GM12865 (cell line): ENCODE measurements at regions not wholly inside any gene's neighbourhood (a gene's known extent, or its start where the extent isn't known, plus 50 kb on each side); places are given as distances from the start of the nearest gene placed in this dataset.

Experiments
- DNase-seq: peaks from one replicate; pipeline ENCODE4 v3.0.0; 2010; ENCODE audit warnings: low read depth
- H3K4me3 ChIP-seq: 2 replicates; pipeline ENCODE4 v1.5.1; 2011; ENCODE audit warnings: mild to moderate bottlenecking, low read depth, low read length, control low read depth
- TF ChIP-seq, protein P1 (sequence below): IDR thresholded peaks from 2 replicates; pipeline ENCODE4 v1.5.1; 2011; ENCODE audit warnings: low read length, control low read depth, low read depth, inconsistent platforms; ENCODE audit not compliant: insufficient read depth; ENCODE audit errors: missing control alignments

GRCh38 chr5:118441034-118441433 is 547.3 kb downstream of the DTWD2 start:
- DNase-seq = no peak
- no peak overlapping the region for H3K4me3 ChIP-seq
- TF ChIP-seq, protein P1, sequence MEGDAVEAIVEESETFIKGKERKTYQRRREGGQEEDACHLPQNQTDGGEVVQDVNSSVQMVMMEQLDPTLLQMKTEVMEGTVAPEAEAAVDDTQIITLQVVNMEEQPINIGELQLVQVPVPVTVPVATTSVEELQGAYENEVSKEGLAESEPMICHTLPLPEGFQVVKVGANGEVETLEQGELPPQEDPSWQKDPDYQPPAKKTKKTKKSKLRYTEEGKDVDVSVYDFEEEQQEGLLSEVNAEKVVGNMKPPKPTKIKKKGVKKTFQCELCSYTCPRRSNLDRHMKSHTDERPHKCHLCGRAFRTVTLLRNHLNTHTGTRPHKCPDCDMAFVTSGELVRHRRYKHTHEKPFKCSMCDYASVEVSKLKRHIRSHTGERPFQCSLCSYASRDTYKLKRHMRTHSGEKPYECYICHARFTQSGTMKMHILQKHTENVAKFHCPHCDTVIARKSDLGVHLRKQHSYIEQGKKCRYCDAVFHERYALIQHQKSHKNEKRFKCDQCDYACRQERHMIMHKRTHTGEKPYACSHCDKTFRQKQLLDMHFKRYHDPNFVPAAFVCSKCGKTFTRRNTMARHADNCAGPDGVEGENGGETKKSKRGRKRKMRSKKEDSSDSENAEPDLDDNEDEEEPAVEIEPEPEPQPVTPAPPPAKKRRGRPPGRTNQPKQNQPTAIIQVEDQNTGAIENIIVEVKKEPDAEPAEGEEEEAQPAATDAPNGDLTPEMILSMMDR = no peak

- H3K4me3 ChIP-seq = no peak overlapping the region
- DNase-seq = no peak
- TF ChIP-seq, protein P1 = no peak
These were observed 547.9 kb downstream of the DTWD2 start for GRCh38 chr5:118440496-118440895.

DNA sequence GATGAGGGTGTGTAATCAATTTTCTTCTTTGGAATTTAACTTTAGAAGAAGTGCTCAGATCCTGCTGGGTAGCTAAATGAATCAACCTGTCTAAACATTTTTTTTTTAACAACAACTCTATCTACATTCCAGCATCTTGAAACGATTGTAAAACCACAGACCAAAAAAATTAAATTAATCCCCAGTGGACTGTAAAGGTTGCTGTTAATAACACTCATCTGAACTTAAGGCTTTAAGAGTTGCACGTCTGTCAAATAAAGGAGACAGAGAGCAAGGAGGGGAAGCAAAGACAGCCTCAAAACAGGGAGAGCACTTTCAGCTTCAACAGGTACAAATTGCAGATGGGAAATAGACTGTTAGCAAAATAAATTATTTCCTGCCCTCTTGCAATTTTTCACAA is 548.5 kb downstream of the DTWD2 start:
- no peak for DNase-seq
- TF ChIP-seq, protein P1 = no peak
- no peak overlapping the region for H3K4me3 ChIP-seq

DNA sequence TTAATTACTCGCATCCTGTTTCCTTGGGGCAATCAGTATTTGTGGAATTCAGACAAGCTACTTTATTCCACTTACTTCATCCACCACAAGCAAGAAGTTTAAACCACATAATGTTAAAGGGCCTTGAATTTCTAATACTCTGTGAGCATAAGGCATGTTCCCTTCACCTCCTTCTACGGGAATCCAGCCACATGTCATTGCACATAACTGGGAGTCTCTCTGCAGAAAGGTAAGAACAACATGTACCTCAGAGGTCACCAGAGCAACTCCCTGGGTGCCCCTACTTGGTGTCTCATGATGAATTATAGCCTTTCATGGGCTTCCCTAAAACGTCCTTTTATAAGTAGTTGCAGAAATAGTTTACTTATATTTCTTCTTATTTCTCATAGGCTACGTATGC is 553.2 kb downstream of the DTWD2 start:
- H3K4me3 ChIP-seq = no peak overlapping the region
- TF ChIP-seq, protein P1 = no peak
- no peak for DNase-seq

DNA sequence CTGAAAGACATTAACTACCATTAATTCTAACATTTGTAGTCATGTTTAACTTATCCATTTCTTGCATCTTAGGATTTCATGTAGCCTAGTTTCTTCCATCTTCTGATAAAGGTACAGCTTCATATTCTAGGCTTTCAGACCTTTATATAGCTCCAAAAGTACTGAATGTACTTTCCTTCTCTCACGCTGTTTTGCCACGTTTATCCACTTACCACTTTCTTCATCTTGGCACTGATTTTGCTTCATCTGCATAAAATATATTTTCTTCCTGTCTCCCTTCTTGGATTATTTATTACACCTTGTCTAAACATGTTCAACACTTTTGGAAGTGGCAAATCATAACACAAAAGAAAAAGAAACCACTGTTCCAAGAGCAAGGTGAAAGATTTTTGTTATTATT is 553.8 kb downstream of the DTWD2 start:
- TF ChIP-seq, protein P1 = no peak
- no peak overlapping the region for H3K4me3 ChIP-seq
- DNase-seq = no peak

- H3K4me3 ChIP-seq = no peak overlapping the region
- no peak for DNase-seq
- TF ChIP-seq, protein P1 = no peak
These were observed 558.3 kb downstream of the DTWD2 start for GRCh38 chr5:118430076-118430475.

GRCh38 chr5:118407958-118408357 is 580.4 kb downstream of the DTWD2 start:
- TF ChIP-seq, protein P1 = no peak
- DNase-seq = no peak
- H3K4me3 ChIP-seq = no peak overlapping the region
